Spleen (tissue), 7 donors: ENCODE measurements at regions not wholly inside any gene's neighbourhood (a gene's known extent, or its start where the extent isn't known, plus 50 kb on each side); places are given as distances from the start of the nearest gene placed in this dataset.

ENCODE experiments used
- CTCF ChIP-seq, 11 experiments: fragments of 200-600 bp in 7 of 11; fragments of 450-650 bp in 4 of 11; sonication (generic) in 4 of 11; IDR thresholded peaks in 8 of 11; conservative IDR thresholded peaks in 3 of 11; 1 replicate in 7 of 11; 2 replicates in 4 of 11; pipeline versions ENCODE4 v1.4.0 to v1.8.0; 2016 to 2021; ENCODE audit warnings: antibody characterized with exemption in 11 of 11, inconsistent platforms in 4 of 11, mild to moderate bottlenecking in 1 of 11
- POLR2A ChIP-seq, 3 donors: fragments of 450-650 bp; IDR thresholded peaks; one replicate each; pipeline ENCODE4 v1.5.1; 2017; ENCODE audit warnings: antibody characterized with exemption in 3 of 3, mild to moderate bottlenecking in 1 of 3
- POLR2AphosphoS5 ChIP-seq, 3 donors: sonication (generic); formaldehyde crosslinking; IDR thresholded peaks; one replicate each; pipeline ENCODE4 v1.5.1; 2017; ENCODE audit warnings: antibody characterized with exemption in 3 of 3
- donor health status: DM: no; HTN: no; CAD: no; lungs with moderate emphysema.
- donor health status: DM: no; HTN: no; CAD: no.
- donor health status: DM: no; HTN: no; CAD: no.

- TF ChIP-seq CTCF (IDR thresholded peaks at IDR 0.05 in 8 of 11, conservative IDR thresholded peaks at IDR 0.05 in 3 of 11) (no peak), POLR2A (IDR thresholded peaks at IDR 0.05) (no peak), POLR2AphosphoS5 (IDR thresholded peaks at IDR 0.05) (no peak)
Measured at GRCh38 chr21:25024639-25025038, 582.6 kb downstream of the MRPL39 start.
